ENCODE measurements at regions not wholly inside any gene's neighbourhood (a gene's known extent, or its start where the extent isn't known, plus 50 kb on each side); places are given as distances from the start of the nearest gene placed in this dataset.

DNA sequence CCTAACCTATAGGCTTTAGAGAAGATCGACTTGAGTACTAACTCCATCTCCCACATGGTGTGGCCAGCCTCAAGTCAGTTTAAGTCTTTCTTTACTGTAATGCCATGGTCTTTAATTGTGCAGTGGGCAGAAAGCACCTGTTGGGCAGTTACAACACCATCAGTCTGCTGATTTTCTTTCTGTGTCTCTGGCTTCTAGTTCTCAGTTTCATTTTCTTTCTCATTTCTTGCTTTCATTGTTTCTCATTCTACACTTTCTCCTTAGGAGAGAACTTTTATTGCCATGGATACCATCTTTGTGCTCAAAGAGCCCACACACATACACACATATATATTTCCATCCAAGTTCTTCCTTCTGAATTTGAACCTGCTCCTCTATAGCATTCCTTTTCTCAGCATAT lies 96.1 kb upstream of the SLC16A7 start:
- TF ChIP-seq POLR2AphosphoS5 (IDR thresholded peaks at IDR 0.05) (no peak), POLR2A (IDR thresholded peaks at IDR 0.05) (no peak), EP300 (IDR thresholded peaks at IDR 0.05) (no peak)
- TF ChIP-seq, protein P1, sequence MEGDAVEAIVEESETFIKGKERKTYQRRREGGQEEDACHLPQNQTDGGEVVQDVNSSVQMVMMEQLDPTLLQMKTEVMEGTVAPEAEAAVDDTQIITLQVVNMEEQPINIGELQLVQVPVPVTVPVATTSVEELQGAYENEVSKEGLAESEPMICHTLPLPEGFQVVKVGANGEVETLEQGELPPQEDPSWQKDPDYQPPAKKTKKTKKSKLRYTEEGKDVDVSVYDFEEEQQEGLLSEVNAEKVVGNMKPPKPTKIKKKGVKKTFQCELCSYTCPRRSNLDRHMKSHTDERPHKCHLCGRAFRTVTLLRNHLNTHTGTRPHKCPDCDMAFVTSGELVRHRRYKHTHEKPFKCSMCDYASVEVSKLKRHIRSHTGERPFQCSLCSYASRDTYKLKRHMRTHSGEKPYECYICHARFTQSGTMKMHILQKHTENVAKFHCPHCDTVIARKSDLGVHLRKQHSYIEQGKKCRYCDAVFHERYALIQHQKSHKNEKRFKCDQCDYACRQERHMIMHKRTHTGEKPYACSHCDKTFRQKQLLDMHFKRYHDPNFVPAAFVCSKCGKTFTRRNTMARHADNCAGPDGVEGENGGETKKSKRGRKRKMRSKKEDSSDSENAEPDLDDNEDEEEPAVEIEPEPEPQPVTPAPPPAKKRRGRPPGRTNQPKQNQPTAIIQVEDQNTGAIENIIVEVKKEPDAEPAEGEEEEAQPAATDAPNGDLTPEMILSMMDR (IDR thresholded peaks at IDR 0.05) = no peak
